BJ (cell line): ENCODE measurements at regions not wholly inside any gene's neighbourhood (a gene's known extent, or its start where the extent isn't known, plus 50 kb on each side); places are given as distances from the start of the nearest gene placed in this dataset.

Source experiments
- CTCF ChIA-PET: fragments of 350-600 bp; formaldehyde crosslinking; extraction: SDS; loops from one replicate; lab custom pipeline; 2021; ENCODE audit warnings: antibody characterized with exemption, inconsistent platforms; lab: Yijun Ruan, JAX
- POLR2A ChIA-PET: fragments of 300-600 bp; sonication (Branson Sonifier 250); formaldehyde crosslinking; extraction: SDS; loops from one replicate; lab custom pipeline; 2021; ENCODE audit warnings: antibody characterized with exemption; lab: Charles Lee
- DNase-seq: peaks from one replicate; pipeline ENCODE4 v3.0.0-alpha.2; 2011; ENCODE audit warnings: low read depth
- H3K27me3 ChIP-seq: 2 replicates; pipeline ENCODE4 v1.6.0; 2011; ENCODE audit warnings: low read length; ENCODE audit not compliant: control insufficient read depth, insufficient read depth
- H3K36me3 ChIP-seq: 2 replicates; pipeline ENCODE4 v1.5.1; 2011; ENCODE audit warnings: low read length; ENCODE audit not compliant: control insufficient read depth, insufficient read depth
- H3K4me3 ChIP-seq: 2 replicates; pipeline ENCODE4 v1.5.1; 2011; ENCODE audit warnings: low read depth, mild to moderate bottlenecking, control low read depth, low read length
- CTCF ChIP-seq: IDR thresholded peaks from 2 replicates; pipeline ENCODE4 v1.5.1; 2011; ENCODE audit warnings: low read depth, mild to moderate bottlenecking, control low read depth, inconsistent platforms, low read length, moderate library complexity; ENCODE audit not compliant: insufficient read depth

DNA sequence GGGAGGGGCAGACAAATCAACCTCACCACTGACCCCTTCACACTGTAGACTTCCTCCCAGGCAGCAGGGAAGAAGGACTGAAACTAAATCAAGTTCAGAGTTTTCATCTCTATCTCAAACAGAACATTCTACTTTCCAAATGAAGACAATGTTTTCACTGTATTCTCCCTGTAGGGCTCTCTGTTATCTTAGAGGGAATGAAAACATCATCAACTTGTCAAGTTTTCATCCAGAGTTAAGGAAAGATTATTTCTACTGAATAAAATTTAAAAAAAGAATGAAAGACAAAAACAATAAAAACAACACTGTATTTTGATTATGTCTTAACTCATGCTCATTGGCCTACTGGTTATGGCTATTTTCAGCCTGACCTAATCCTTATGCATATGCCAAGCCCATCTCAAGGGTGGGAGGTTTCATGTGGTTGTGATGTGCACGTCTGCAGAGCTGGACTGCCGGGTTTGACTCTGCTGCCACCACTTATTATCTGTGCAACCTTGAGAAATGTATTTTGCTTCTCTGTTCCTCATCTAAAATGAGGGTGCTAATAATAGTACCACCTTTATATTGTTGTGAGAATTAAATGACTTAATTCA lies 152.0 kb upstream of the AVPR1A start:
- no peak for DNase-seq
- CTCF ChIA-PET = no interaction called here

GRCh38 chr12:63302269-63302940 lies 151.4 kb upstream of the AVPR1A start:
- Histone ChIP-seq H3K36me3 (no peaks in the 10 kb centered on the region), H3K4me3 (no peak overlapping the region), H3K27me3 (no peaks in the 10 kb centered on the region)
- no peak for DNase-seq
- no peak for TF ChIP-seq CTCF
- ChIA-PET POLR2A (no interaction called here), CTCF (no interaction called here)

More for the DNA sequence above, 152.0 kb upstream of the AVPR1A start:
- Histone ChIP-seq H3K27me3 (no peaks in the 10 kb centered on the region), H3K4me3 (no peak overlapping the region), H3K36me3 (no peaks in the 10 kb centered on the region)
- POLR2A ChIA-PET = no interaction called here
- TF ChIP-seq CTCF = no peak

DNA sequence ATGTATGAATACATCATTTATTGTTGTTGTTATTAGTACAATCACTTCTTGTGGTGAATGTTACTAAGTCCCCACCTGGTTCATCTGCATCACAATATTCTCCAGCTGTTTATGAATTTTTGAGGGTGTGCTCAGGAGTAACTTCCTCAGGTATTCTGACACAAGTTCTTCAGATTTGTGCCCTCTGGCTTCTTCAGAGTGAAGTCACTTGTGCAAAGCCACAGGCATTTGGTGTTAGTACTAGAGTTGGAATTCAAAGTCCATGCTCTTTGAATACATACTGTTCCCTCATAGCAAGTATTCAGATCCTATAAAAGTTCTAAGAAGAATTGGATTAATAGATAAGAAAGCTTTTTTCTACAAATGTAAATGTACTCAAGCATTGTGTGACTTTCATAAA lies 150.3 kb upstream of the AVPR1A start:
- DNase-seq = peak; percentile 11
- ChIA-PET CTCF (no interaction called here), POLR2A (no interaction called here)
- TF ChIP-seq CTCF = no peak
- Histone ChIP-seq H3K4me3 (no peak overlapping the region), H3K27me3 (no peaks in the 10 kb centered on the region), H3K36me3 (no peaks in the 10 kb centered on the region)

DNA sequence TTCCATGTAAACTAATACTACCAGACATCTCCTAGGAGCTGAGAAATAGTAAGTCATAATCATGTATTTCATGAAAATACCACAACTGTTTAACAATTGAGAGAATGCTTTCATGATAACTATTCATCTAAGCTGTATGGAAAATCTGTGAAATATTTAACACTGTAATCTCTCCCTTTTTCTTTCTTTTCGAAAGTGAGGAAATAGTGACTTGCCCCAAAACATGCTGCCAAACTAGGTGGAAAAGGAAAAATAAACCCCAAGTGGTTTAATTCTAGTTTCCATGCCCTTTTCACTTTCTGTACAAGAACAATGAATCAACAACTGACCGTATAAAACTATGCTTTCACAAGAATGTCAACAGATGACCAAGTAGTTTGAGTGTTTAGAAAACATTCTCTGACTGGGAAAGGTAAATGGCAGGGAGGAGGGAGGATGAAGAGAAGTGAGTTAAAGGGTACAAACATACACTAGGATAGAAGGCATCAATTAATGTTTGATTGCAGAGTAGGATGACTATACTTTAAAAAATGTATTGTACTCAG lies 147.5 kb upstream of the AVPR1A start:
- ChIA-PET POLR2A (no interaction called here), CTCF (interaction anchor here (0.5 kb wide), 1 partner anchor 1048 kb away, joined by 3 read pairs; no protein-coding TSS in a partner anchor)
- TF ChIP-seq CTCF = no peak
- no peaks in the 10 kb centered on the region for H3K27me3 ChIP-seq
- DNase-seq = no peak
- no peak overlapping the region for H3K4me3 ChIP-seq
- H3K36me3 ChIP-seq = no peaks in the 10 kb centered on the region

- Histone ChIP-seq H3K4me3 (no peak overlapping the region), H3K36me3 (no peaks in the 10 kb centered on the region), H3K27me3 (no peaks in the 10 kb centered on the region)
- ChIA-PET POLR2A (no interaction called here), CTCF (no interaction called here)
- peak; percentile 54 for DNase-seq
- no peak for TF ChIP-seq CTCF
These were observed 143.3 kb upstream of the AVPR1A start for GRCh38 chr12:63294327-63294632.
